Right renal cortex interstitium (tissue), 3 donors: ENCODE measurements at regions not wholly inside any gene's neighbourhood (a gene's known extent, or its start where the extent isn't known, plus 50 kb on each side); places are given as distances from the start of the nearest gene placed in this dataset.

Experiments used
- DNase-seq, 3 donors: peaks; one replicate each; pipeline ENCODE4 v3.0.0-alpha.2; 2013; ENCODE audit warnings: low read depth in 3 of 3, low spot score in 2 of 3

DNA sequence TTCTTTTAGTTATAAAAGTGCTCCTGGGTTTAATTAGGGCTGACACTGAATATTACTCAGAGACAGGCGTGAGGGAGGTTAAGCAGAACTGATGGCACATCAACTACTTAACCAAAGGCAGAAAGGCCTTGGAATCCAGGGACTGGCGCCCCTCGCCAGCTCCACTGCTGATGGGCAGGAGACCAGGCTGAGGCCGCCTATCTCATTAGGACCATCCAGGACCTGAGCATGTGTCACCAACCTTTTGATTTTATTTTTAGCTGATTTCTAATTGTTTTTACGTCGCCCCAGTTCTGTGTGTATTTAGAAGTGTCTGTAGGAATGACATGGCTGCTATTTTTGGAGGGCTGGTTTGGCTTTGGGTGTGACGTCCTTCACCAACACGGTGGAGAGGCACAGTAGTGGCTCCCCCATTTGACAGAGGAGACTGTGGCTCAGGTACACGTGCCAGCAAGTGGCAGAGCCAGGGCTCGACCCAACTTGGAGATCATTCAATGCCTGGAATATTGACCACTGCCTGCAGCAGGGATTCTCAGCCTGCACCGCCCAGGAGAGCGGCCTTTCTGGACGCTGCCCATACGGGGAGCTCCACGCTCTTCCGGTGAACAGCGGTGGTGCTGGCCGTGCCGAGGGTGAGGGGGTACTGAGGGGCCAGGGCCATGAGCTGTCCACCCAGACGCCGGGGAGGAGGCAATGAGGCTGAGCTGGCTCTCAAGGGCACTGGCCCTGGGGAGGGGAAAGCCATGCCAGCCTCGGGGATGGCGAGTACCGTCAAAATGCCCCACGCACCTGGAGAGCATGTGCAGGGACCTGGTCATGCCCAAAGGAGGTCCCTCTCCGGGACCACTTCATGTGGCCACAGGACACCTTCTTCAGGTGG, 205.7 kb downstream of the ASB1 start:
- no peak for DNase-seq

DNA sequence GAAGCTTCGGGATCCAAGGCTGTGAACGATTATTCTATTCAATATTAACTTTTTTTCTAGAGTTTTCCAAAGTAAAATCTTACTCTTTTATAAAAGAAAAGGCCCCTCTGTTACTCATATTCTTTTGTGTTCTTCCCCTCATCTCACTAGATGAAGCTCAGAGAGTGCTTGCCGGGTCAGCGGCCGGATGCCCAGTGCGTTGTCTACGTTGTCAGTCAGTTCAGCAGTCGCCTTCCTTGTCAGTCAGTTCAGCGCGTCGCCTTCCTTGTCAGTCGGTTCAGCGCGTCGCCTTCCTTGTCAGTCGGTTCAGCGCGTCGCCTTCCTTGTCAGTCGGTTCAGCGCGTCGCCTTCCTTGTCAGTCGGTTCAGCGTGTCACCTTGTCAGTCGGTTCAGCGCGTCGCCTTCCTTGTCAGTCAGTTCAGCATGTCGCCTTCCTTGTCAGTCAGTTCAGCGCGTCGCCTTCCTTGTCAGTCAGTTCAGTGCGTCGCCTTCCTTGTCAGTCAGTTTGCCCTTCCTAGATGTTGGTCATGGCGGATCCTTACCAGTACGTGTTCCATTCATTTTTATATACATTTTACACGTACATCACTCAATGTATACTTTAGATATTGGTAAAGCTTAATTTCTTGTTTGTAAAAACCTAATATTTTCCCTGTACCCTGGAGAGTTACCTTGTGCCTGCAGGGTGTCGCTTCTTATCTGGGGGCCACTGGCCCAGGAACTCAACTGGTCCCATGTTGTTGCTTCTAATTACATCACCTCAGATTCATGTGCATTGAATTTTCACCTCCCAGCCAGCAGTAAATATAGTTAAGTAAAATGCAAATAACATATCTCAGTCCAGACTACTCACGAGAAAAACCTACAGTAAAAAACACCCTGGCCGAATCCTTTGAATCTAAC, 206.9 kb downstream of the ASB1 start:
- no peak for DNase-seq

DNA sequence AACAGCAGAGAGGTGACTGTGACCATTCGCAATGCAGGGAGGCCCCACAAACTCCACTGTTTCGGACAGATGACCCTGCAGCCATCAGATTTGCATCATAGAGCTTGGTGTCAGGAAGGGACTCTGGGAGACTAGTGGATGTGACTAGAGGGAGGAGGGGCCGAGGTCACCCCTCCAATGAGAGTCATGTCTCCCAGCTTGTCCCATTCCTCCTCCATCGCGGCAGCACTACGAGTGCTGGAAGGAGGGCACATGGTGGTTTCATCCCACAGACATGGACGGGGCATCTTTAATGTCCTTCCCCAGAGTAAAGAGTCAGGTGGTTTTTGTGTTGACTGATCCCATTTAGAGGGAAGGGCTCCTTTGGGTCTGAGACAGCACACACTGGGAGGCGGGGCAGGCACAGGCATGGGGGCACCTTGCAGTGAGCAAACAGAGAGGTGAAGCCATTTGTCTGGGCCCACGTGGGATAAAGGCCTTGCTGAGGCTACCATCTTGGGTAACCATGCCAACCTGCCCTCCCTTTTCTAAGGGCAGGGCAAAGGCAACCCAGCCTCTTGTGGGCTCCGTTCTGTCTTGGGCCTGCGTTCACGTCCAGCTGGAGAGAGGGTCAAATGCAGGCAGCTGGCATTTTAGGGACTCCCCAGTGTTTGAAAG, 208.1 kb downstream of the ASB1 start:
- no peak for DNase-seq

DNA sequence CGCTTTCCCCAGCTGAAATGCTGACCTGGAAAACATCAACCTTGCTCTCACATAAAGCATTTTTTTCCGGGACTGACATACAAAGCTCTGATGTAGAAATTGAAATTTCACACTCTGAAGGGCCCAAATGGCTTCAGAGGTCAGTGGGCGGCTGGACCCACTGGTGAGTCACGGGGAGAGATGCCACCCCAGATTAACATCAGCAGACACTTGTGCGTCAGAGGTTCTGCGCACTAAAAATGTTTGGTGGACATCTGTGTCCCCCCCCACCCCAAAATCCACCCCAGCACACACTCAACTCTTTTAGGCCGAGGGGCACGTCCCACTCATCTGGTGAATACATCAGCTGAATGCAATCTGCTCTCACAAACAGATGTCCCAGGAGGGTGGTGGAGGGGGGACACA, 208.9 kb downstream of the ASB1 start:
- no peak for DNase-seq

DNA sequence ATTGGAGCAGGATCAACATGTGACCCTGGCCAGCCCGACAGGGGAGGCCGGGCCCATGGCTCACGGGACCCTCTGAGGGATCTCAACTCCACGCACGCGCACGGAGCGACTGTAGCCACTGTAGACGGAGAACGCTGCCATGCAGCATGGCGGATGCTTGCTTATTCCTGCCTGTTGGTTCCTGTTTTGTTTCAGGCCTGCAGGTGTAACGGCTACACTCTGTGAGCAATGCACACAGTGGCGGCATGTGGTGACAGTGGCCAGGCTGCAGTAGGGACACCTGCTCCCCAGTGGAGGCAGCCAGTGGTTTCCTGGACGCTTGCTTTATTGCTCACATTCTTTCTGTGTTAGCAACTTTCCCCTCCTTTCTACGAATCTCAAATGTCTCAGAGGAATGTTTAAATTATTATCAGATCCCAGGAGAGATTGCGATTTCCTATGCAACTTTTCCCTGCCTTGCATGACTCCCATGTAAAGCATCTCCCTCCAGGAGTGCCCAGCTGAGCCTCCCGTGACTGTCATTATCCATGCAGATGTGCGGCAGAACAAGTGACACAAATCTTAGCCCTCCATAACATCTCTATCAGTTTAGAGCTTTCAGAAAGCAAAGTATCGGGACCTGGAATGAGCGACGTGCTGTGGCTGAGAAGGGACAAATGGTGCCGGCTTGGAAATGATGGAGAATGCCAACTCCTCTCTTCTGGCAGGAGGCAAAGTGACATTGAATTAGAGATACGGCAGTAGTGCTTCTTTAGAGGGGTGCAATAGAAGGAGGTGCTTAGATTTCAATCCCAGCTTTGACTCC, 209.7 kb downstream of the ASB1 start:
- no peak for DNase-seq

DNA sequence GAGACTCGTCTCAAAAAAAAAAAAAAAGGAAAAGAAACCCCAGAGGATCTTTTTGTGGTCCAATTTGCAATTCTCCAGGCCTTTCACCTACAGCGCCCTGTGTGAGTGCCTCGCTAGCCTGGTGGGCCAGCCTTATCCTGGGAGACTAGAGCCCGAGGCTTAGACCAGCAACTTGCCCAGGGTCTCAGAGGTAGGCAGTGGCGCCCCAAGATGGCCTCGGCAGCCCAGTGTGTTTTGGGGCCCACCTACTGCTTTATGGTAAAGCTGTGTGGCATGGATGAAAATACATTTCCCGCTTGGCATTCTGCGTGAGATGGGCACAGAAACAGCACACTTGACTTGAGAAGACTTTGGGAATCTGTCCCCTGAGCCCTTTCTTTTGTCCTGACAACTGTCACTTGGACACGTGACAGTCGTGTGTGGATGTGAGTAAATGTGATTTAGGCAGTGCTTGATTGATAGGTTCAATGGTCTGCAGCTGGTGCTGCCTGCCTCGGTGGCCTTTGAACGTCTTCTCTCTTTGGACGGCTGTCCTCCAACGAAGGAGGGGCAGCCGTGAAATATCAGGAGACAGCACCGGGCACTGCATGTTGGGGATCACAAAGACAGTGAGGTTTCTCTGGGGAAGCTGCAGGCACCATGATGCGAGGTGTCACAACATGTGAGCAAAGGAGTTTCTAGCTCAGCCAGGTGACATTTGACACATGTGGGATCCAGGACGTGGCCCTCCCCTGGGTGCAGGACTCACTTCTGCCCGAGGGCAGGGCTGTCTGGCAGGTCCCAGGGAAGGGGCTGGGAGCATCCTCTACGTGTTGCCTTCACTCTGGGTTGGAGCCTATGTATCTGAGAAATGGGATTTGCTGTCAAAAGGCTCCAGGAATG, 209.5 kb upstream of the TWIST2 start:
- DNase-seq, result no peak

DNA sequence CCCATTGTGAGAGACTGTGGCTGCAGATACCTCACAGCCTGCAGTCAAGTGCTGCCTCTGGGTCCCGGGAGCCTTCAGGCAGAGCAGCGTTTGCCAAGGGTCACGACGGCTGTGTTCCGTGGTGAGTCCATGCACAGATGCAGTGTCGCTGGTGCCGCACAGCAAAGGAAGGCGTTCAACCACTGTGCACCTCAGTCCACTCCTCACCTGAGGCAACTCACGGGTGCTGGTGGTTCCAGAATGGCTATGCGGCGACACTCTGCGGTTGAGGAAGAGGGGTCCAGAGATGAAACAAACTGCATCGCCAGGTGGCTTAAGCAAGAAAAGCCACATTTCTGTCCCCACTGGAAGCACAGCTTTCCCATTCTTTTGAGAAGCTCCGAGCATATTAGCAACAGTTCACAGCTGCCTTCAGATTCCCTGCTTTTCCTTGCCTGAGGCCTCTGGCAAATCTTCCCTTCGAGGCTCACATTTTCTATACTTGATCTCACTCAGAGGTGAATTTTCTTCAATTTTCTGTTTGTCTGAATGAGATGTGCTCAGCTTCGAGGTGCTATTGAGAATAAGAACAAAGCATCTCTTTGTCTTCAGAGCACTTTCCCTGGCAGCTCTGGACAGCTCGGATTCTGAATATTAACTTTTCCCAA, 208.8 kb upstream of the TWIST2 start:
- no peak for DNase-seq

DNA sequence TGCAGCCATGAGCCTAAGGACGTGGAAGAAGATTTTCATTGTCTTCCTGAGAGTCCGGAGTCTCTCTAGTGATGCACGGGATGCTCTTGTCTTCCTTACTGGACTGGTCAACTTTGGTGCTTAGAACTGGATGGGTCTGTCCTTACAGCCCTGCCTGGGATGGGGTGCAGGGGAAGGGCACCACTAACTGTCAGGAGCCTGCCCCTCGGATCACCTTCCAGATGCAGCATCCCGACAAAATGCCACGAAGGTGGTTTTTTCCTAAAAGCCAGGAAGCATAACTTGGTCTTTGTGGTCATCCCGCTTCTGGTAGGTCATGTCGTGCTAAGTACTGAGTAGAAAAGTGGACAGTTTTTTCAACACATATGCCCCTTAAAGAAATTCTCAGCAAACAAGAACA, 207.4 kb upstream of the TWIST2 start:
- DNase-seq, result no peak

DNA sequence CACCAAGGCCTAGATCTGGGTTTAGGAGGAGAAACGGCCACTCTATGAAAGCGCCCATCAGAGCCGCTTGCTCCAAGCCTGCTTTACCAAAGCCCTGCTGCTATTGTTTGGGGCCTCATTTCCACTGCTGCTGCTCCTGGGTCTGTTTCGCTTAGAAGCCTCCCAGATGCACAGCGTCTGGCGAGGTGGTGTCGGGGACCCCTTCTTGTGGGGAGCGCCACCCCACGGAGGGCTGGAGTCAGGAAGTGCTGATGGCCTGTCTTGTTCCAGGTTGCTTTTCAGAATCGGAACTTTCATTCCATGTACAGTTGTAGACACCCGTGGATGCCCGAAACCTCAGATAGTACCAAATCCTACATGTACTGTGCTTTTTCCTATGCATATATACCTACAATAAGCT, 204.9 kb upstream of the TWIST2 start:
- DNase-seq, result no peak

DNA sequence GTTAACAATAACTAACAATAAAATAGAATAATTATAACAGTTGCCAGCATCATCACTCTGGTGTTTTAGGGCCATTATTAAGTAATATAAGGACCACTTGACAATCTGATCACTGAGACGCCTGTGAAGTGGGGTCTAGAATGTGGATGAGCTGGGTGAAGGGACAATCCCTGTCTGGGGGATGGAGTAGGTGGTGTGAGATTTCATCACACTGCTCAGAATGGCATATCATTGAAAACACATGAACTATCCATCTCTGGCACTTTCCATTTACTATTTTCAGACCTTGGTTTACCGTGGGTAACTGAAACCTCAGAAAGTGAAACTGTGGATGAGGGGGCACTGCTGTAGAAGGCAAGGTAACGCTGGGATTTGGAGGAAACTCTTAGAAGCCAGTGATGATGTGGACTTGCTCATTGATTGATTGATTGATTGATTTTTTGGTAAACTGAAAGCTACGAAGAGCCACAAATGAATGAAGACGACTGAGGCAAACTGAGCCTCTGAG, 204.4 kb upstream of the TWIST2 start:
- no peak for DNase-seq

DNA sequence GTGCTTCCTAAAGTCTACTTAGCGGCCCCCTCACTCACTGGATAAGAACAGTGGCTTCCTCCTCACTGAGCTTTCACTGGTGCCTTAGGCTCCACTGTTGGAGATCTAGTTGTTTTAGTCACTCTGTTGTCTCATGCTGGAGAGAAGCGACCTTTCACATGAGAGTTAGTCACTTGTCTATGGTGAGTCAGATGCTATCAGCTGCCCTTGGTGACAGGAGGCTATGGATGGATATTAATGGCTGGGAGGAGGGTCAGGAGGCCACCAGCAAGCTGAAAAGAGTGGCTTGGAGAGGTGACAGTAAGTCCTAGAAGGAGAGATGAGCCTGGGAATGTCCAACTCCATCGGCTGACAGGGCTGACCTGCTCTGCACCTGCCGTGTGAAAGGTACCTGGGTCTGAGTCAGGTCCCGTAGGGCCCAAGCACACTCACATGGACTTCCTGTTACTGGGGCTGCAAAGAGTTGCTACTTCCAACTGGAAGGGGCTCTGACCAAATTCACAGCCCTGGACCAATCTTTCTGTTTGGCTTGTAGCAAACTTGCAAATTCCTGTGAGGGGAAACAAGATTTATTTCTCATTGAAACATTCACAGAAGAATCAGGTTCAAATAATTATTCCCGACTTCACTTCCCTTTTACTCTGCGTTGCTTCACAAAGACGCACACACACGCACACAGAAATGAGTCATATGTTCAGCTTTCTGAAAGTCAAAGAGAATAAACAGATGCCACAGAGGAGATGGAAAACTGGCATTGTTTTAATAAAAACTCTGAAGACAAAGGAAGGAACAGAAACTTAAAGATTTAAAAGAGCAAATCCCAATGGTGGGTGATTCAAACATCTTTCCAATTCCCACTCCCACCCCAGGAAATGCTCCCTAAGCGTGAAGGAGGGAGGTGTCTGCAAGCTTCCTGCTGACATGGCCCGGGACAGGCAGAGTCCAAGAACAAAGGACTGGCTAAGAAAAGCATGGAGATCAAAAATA, 203.5 kb upstream of the TWIST2 start:
- no peak for DNase-seq

DNA sequence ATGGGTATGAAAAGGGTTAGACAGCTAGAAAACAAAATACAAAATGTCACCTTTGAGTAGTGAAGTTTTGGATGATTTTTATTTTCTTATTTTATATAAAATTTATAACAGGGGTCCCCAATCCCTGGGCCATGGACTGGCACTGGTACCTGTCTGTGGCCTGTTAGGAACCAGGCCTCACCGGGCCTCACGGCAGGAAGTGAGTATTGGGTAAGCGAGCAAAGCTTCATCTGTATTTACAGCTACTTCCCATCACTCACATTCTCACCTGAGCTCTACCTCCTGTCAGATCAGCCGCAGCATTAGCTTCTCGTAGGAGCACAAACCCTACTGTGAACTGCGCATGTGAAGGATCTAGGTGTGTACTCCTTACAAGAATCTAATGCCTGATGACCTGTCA, 202.8 kb upstream of the TWIST2 start:
- DNase-seq, result no peak

DNA sequence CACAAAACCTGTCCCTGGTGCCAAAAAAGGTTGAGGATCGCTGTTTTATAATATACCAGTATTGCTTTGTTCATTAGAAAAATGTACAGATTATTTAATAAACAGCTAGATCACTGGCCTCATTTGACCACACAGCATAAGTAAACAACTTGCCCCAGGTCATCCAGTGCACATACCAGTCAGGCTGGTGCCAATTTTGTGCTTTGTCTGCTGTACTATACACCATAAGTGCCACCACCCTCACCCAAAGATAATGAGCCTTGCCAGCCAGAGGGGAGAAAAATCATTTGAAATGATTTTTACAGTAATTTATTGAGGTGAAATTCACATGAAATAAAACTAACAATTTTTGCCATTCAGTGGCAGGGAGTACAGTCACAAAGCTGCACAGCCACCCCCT, 202.2 kb upstream of the TWIST2 start:
- DNase-seq, result no peak

DNA sequence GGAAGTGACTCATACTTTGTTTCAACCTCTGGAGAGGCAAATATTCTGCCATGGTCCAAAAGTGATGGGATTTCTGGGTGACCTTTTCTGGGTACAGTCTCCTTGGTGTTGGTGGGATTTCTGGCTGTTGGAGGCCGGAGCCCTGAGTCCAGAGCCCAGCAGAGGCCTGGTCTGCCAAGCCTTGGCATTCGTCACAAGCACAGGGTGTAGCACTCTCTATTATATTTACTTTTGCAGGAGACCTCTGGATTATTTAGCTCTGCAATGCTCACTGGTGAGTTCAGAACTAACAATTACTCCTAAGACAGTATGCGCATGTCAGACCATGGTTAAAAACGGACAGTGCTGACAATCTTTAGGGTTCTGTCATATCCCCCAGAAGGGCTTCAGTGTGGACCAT, 201.6 kb upstream of the TWIST2 start:
- no peak for DNase-seq

DNA sequence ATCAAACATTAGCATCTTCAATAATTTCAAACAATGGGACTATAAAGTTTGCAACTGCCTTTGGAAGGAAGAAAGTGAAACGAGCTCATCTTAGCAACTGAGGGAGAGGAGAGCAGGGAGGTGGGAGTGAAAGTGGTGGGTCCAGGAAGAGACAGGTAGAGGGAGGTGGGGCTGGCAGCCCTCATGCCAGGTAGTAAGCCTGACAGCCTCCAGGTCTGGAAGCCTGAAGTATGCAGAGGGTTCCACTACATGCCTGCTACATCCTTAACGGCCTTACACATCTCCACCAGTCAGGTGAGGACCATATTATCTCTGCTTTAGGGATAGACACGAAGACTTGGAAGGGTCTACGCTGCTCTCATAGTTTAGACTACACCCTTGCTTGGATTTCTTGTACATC, 201.1 kb upstream of the TWIST2 start:
- DNase-seq, result no peak

DNA sequence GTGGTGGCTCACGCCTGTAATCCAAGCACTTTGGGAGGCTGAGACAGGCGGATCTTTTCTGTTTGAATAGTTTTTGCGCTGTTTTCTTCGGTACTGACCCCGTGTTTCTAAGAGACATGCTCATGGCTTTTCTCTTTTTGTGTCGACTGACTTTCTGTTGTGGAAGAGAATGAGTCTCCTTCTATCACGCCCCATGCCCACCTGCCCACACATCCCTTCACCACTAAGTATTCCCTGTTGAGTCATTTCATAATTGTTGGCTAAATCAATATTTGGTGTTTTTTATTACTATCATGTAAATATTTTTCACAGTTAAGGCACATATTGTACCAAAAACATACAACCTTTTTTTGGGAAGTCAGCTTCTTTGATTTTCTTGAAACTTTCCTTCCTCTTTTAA, 198.8 kb upstream of the TWIST2 start:
- no peak for DNase-seq

DNA sequence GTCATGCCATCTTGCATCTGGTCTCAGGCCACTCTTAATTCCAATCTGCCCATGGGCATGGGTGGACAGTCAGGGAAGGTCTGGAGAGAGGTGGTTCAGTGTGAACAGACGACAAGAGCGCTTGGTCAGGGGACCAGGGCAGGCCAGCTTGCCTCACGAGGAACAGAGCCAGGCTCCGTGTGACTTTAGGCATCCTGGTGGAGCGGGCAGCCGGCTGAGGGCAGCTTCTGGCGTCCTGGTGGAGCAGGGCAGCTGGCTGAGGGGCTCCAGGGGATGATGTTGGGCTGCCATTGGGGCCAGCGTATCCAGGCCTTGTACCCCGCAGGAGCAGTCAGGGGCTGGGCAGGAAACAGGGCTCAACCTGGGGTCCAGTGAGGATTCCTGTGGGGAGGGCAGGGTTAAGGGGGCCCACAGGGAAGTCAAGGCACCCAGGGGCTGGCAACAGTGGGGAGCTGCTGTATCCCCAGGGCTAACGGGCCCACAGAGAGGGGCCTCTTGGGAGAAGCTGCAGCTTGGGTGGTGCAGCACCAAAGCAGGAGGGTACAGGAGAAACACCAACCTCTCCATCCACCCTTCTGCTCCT, 197.9 kb upstream of the TWIST2 start:
- DNase-seq, result no peak
